Astrocyte (in vitro differentiated cells and primary cell): ENCODE measurements at regions not wholly inside any gene's neighbourhood (a gene's known extent, or its start where the extent isn't known, plus 50 kb on each side); places are given as distances from the start of the nearest gene placed in this dataset.
A peak's percentile ranks its signal among the peaks of the same experiment; 100 is the strongest.

Experiments
- DNase-seq: peaks from one replicate; pipeline ENCODE4 v3.0.0-alpha.2; 2010; ENCODE audit warnings: low read depth
- FAIRE-seq: peaks from 2 replicates; lab custom pipeline; 2011; peaks lifted over from hg19 to GRCh38; lab: Jason Lieb, UNC
- H2AFZ ChIP-seq: 2 replicates; pipeline ENCODE4 v1.6.0; 2012; ENCODE audit warnings: low read depth, low read length, inconsistent platforms
- H3K27ac ChIP-seq: 2 replicates; pipeline ENCODE4 v1.5.1; 2011; ENCODE audit warnings: low read depth, low read length, inconsistent platforms
- H3K27me3 ChIP-seq: 2 replicates; pipeline ENCODE4 v1.6.0; 2011; ENCODE audit warnings: low read length, inconsistent platforms; ENCODE audit not compliant: insufficient read depth
- H3K36me3 ChIP-seq: 2 replicates; pipeline ENCODE4 v1.5.1; 2011; ENCODE audit warnings: low read length, inconsistent platforms; ENCODE audit not compliant: insufficient read depth
- H3K4me1 ChIP-seq: 2 replicates; pipeline ENCODE4 v1.5.1; 2011; ENCODE audit warnings: low read length, inconsistent platforms; ENCODE audit not compliant: insufficient read depth
- H3K4me2 ChIP-seq: 2 replicates; pipeline ENCODE4 v1.6.0; 2012; ENCODE audit warnings: low read length, inconsistent platforms
- H3K4me3 ChIP-seq: 2 replicates; pipeline ENCODE4 v1.5.1; 2011; ENCODE audit warnings: low read depth, mild to moderate bottlenecking, low read length, inconsistent platforms; ENCODE audit not compliant: insufficient read depth
- H3K79me2 ChIP-seq: 2 replicates; pipeline ENCODE4 v1.6.0; 2012; ENCODE audit warnings: mild to moderate bottlenecking, low read length, inconsistent platforms; ENCODE audit not compliant: insufficient read depth
- H3K9ac ChIP-seq: 2 replicates; pipeline ENCODE4 v1.6.0; 2012; ENCODE audit warnings: mild to moderate bottlenecking, low read length, inconsistent platforms
- H3K9me3 ChIP-seq: 2 replicates; pipeline ENCODE4 v1.5.1; 2012; ENCODE audit warnings: low read depth, mild to moderate bottlenecking, low read length, inconsistent platforms; ENCODE audit not compliant: insufficient read depth
- H4K20me1 ChIP-seq: 2 replicates; pipeline ENCODE4 v1.6.0; 2012; ENCODE audit warnings: low read length, inconsistent platforms; ENCODE audit not compliant: insufficient read depth
- H3K27ac Mint-ChIP-seq: one replicate; pipeline ENCODE4 v1.8.0; 2021; ENCODE audit warnings: mild to moderate bottlenecking, mixed read lengths; ENCODE audit not compliant: unreplicated experiment
- H3K27me3 Mint-ChIP-seq: one replicate; pipeline ENCODE4 v1.8.0; 2021; ENCODE audit warnings: low read depth, mixed read lengths; ENCODE audit not compliant: unreplicated experiment
- H3K36me3 Mint-ChIP-seq: one replicate; pipeline ENCODE4 v1.8.0; 2021; ENCODE audit warnings: low read depth, mixed read lengths; ENCODE audit not compliant: unreplicated experiment
- H3K4me1 Mint-ChIP-seq: one replicate; pipeline ENCODE4 v1.8.0; 2021; ENCODE audit warnings: low read depth, mixed read lengths; ENCODE audit not compliant: unreplicated experiment
- H3K4me3 Mint-ChIP-seq: one replicate; pipeline ENCODE4 v1.8.0; 2021; ENCODE audit warnings: mild to moderate bottlenecking, moderate library complexity, mixed read lengths; ENCODE audit not compliant: unreplicated experiment
- H3K9me3 Mint-ChIP-seq: one replicate; pipeline ENCODE4 v1.8.0; 2021; ENCODE audit warnings: mild to moderate bottlenecking, mixed read lengths; ENCODE audit not compliant: unreplicated experiment
- CTCF ChIP-seq: IDR thresholded peaks from 2 replicates; pipeline ENCODE4 v1.5.1; 2011; ENCODE audit warnings: low read depth, mild to moderate bottlenecking, inconsistent platforms, low read length, moderate library complexity; ENCODE audit not compliant: insufficient read depth
- EZH2 ChIP-seq: IDR thresholded peaks from 2 replicates; pipeline ENCODE4 v1.6.1; 2012; ENCODE audit warnings: mild to moderate bottlenecking, low read length, inconsistent platforms; ENCODE audit not compliant: insufficient read depth

GRCh38 chr14:104344818-104345620 lies 206.6 kb downstream of the KIF26A start:
- Histone ChIP-seq H3K9ac (no peak overlapping the region), H3K4me2 (no peak overlapping the region)

GRCh38 chr14:104345621-104346462 lies 207.5 kb downstream of the KIF26A start:
- Histone ChIP-seq H4K20me1 (no peaks in the 10 kb centered on the region), H3K4me1 (no peaks in the 10 kb centered on the region), H3K36me3 (no peaks in the 10 kb centered on the region), H3K27ac (no peak overlapping the region), H3K27me3 (no peaks in the 10 kb centered on the region), H3K4me2 (no peak overlapping the region), H3K9ac (no peak overlapping the region), H3K4me3 (no peak overlapping the region), H2AFZ (no peak overlapping the region), H3K9me3 (no peaks in the 10 kb centered on the region), H3K79me2 (no peaks in the 10 kb centered on the region)
- Mint-ChIP-seq H3K27me3 (peaks cover 49% of the 10 kb centered on the region), H3K4me1 (no peaks in the 10 kb centered on the region), H3K9me3 (peaks cover 1% of the 10 kb centered on the region), H3K27ac (no peak overlapping the region), H3K36me3 (peaks cover 3% of the 10 kb centered on the region), H3K4me3 (no peak overlapping the region)
- DNase-seq (no peak), FAIRE-seq (no peak)
- no peak for TF ChIP-seq CTCF
- TF ChIP-seq EZH2: no peak

More at GRCh38 chr14:104344818-104345620, 206.6 kb downstream of the KIF26A start:
- no peaks in the 10 kb centered on the region for H4K20me1 ChIP-seq
- no peak for TF ChIP-seq EZH2
- TF ChIP-seq CTCF: no peak
- no peaks in the 10 kb centered on the region for H3K27me3 ChIP-seq
- no peak overlapping the region for H2AFZ ChIP-seq
- no peaks in the 10 kb centered on the region for H3K4me1 ChIP-seq
- DNase-seq (no peak), FAIRE-seq (no peak)
- no peak overlapping the region for H3K4me3 ChIP-seq
- no peak overlapping the region for H3K27ac ChIP-seq
- Mint-ChIP-seq H3K36me3 (peaks cover 3% of the 10 kb centered on the region), H3K27me3 (peaks cover 50% of the 10 kb centered on the region), H3K4me3 (no peak overlapping the region), H3K9me3 (peaks cover 1% of the 10 kb centered on the region), H3K4me1 (no peaks in the 10 kb centered on the region), H3K27ac (peak overlapping the region; percentile 59)
- H3K9me3 ChIP-seq: no peaks in the 10 kb centered on the region
- H3K79me2 ChIP-seq: no peaks in the 10 kb centered on the region
- H3K36me3 ChIP-seq: no peaks in the 10 kb centered on the region
